ENCODE measurements at regions not wholly inside any gene's neighbourhood (a gene's known extent, or its start where the extent isn't known, plus 50 kb on each side); places are given as distances from the start of the nearest gene placed in this dataset.

- TF ChIP-seq EZH2phosphoT487 (IDR thresholded peaks at IDR 0.05) (no peak), CTCF (IDR thresholded peaks at IDR 0.05) (no peak)
Observed at GRCh38 chr11:114984611-114985163, 306.4 kb downstream of the NXPE2 start.

All from neural progenitor cell (in vitro differentiated cells).